ENCODE measurements at regions not wholly inside any gene's neighbourhood (a gene's known extent, or its start where the extent isn't known, plus 50 kb on each side); places are given as distances from the start of the nearest gene placed in this dataset.

DNA sequence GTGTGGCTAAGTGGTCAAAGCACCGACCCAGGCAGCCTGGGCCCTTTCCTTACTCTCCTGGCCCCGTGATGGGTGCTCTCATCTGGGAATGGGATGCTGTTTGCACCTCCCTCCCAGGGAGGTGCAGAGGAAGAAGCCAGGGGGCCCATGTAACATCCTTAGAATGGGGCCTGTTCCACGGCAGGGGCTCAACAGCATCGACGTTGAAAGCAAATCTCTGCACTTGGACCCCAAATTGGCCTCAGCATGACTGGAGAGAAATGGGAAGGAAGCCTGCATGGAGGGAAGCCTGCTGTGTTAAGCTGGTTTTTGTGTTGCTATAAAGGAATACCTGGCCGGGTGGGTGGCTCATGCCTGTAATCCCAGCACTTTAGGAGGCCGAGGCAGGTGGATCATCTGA lies 1288.4 kb downstream of the TBC1D22A start:
- DNase-seq: no peak
- no peak overlapping the region for H3K4me3 ChIP-seq
- H3K27me3 ChIP-seq: peaks cover 0 to 18% of the 10 kb centered on the region in 2 donors
- no peak for ATAC-seq
- intact Hi-C loops (cut with DNase I): no loop called here
- H3K9me3 ChIP-seq: no peaks in the 10 kb centered on the region
- no peak overlapping the region for H3K27ac ChIP-seq
- H3K4me1 ChIP-seq: no peaks in the 10 kb centered on the region
- no peaks in the 10 kb centered on the region for H3K36me3 ChIP-seq
- TF ChIP-seq, protein P1, sequence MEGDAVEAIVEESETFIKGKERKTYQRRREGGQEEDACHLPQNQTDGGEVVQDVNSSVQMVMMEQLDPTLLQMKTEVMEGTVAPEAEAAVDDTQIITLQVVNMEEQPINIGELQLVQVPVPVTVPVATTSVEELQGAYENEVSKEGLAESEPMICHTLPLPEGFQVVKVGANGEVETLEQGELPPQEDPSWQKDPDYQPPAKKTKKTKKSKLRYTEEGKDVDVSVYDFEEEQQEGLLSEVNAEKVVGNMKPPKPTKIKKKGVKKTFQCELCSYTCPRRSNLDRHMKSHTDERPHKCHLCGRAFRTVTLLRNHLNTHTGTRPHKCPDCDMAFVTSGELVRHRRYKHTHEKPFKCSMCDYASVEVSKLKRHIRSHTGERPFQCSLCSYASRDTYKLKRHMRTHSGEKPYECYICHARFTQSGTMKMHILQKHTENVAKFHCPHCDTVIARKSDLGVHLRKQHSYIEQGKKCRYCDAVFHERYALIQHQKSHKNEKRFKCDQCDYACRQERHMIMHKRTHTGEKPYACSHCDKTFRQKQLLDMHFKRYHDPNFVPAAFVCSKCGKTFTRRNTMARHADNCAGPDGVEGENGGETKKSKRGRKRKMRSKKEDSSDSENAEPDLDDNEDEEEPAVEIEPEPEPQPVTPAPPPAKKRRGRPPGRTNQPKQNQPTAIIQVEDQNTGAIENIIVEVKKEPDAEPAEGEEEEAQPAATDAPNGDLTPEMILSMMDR (IDR thresholded peaks at IDR 0.05): no peak

GRCh38 chr22:48049116-48049515 lies 1286.7 kb downstream of the TBC1D22A start:
- H3K4me3 ChIP-seq: no peak overlapping the region
- no peak overlapping the region for H3K27ac ChIP-seq
- ATAC-seq: no peak
- intact Hi-C loops (cut with DNase I): no loop called here
- DNase-seq: no peak
- no peaks in the 10 kb centered on the region for H3K4me1 ChIP-seq
- peaks cover 0 to 20% of the 10 kb centered on the region in 2 donors for H3K27me3 ChIP-seq
- TF ChIP-seq, protein P1 (IDR thresholded peaks at IDR 0.05): no peak
- no peaks in the 10 kb centered on the region for H3K36me3 ChIP-seq
- H3K9me3 ChIP-seq: no peaks in the 10 kb centered on the region

- no peak for ATAC-seq
- intact Hi-C loops (cut with DNase I): no loop called here
Observed at GRCh38 chr22:48047722-48048500, 1285.5 kb downstream of the TBC1D22A start.

GRCh38 chr22:48045369-48045768 lies 1282.9 kb downstream of the TBC1D22A start:
- TF ChIP-seq, protein P1 (IDR thresholded peaks at IDR 0.05): no peak
- no peak overlapping the region for H3K27ac ChIP-seq
- ATAC-seq: no peak
- intact Hi-C loops (cut with DNase I): no loop called here
- H3K9me3 ChIP-seq: no peaks in the 10 kb centered on the region
- H3K4me1 ChIP-seq: no peaks in the 10 kb centered on the region
- no peak overlapping the region for H3K4me3 ChIP-seq
- H3K27me3 ChIP-seq: peaks cover 0 to 21% of the 10 kb centered on the region in 2 donors
- no peak for DNase-seq
- no peaks in the 10 kb centered on the region for H3K36me3 ChIP-seq

More at GRCh38 chr22:48047722-48048500, 1285.5 kb downstream of the TBC1D22A start:
- TF ChIP-seq, protein P1 (IDR thresholded peaks at IDR 0.05): no peak
- Histone ChIP-seq H3K27ac (no peak overlapping the region), H3K4me3 (no peak overlapping the region), H3K36me3 (no peaks in the 10 kb centered on the region), H3K4me1 (no peaks in the 10 kb centered on the region), H3K27me3 (peaks cover 0 to 18% of the 10 kb centered on the region in 2 donors), H3K9me3 (no peaks in the 10 kb centered on the region)
- DNase-seq: no peak

- TF ChIP-seq, protein P1 (IDR thresholded peaks at IDR 0.05): no peak
- intact Hi-C loops (cut with DNase I): no loop called here
- DNase-seq (no peak), ATAC-seq (no peak)
- Histone ChIP-seq H3K4me3 (no peak overlapping the region), H3K4me1 (no peaks in the 10 kb centered on the region), H3K36me3 (no peaks in the 10 kb centered on the region), H3K27me3 (peaks cover 0 to 21% of the 10 kb centered on the region in 2 donors), H3K27ac (no peak overlapping the region), H3K9me3 (peaks cover 0 to 2% of the 10 kb centered on the region in 2 donors)
Observed at GRCh38 chr22:48044487-48045060, 1282.1 kb downstream of the TBC1D22A start.

All from left lung (tissue), 4 donors.